H1 (cell line): ENCODE measurements at regions not wholly inside any gene's neighbourhood (a gene's known extent, or its start where the extent isn't known, plus 50 kb on each side); places are given as distances from the start of the nearest gene placed in this dataset.

ENCODE experiments used
- CTCF ChIA-PET: fragments of 300-600 bp; sonication (Branson Sonifier 250); formaldehyde crosslinking; loops from one replicate; lab custom pipeline; 2021; ENCODE audit not compliant: partially characterized antibody; lab: Charles Lee
- POLR2A ChIA-PET: fragments of 300-600 bp; sonication (Branson Sonifier 250); formaldehyde crosslinking; loops from one replicate; lab custom pipeline; 2021; ENCODE audit warnings: inconsistent platforms; ENCODE audit not compliant: partially characterized antibody; lab: Charles Lee
- DNase-seq, 2 experiments: peaks; one replicate each; pipeline versions ENCODE4 v3.0.0 to v3.0.0-alpha.2; 2010 to 2022; ENCODE audit warnings: low spot score in 2 of 2, low read depth in 1 of 2, mixed read lengths in 1 of 2
- FAIRE-seq: peaks from 2 replicates; lab custom pipeline; 2011; peaks lifted over from hg19 to GRCh38; lab: Jason Lieb, UNC
- H2AFZ ChIP-seq: 2 replicates; pipeline ENCODE4 v1.8.1; 2012; ENCODE audit warnings: low read length, inconsistent platforms
- H2AK5ac ChIP-seq: 2 replicates; pipeline ENCODE4 v1.6.1; 2013; ENCODE audit warnings: low read depth, low read length
- H2BK120ac ChIP-seq: replicated peaks from 2 replicates; pipeline ENCODE3; 2013; ENCODE audit warnings: low read depth, low read length, inconsistent platforms
- H2BK12ac ChIP-seq: 2 replicates; pipeline ENCODE4 v1.6.1; 2013; ENCODE audit warnings: low read depth, low read length
- H2BK15ac ChIP-seq: 2 replicates; pipeline ENCODE4 v1.6.1; 2013; ENCODE audit warnings: low read length
- H2BK20ac ChIP-seq: 2 replicates; pipeline ENCODE4 v1.6.1; 2013; ENCODE audit warnings: low read length
- H2BK5ac ChIP-seq: 2 replicates; pipeline ENCODE4 v1.6.1; 2013; ENCODE audit warnings: low read depth, low read length
- H3K14ac ChIP-seq: 2 replicates; pipeline ENCODE4 v1.6.1; 2013; ENCODE audit warnings: inconsistent platforms; ENCODE audit not compliant: insufficient read length
- H3K18ac ChIP-seq: 2 replicates; pipeline ENCODE4 v1.6.1; 2013; ENCODE audit warnings: low read length; ENCODE audit errors: extremely low read depth
- H3K23ac ChIP-seq: 2 replicates; pipeline ENCODE4 v1.6.1; 2013; ENCODE audit warnings: inconsistent platforms; ENCODE audit not compliant: insufficient read length
- H3K23me2 ChIP-seq: 2 replicates; pipeline ENCODE4 v1.6.1; 2013; ENCODE audit warnings: low read depth, low read length
- H3K27ac ChIP-seq: 2 replicates; pipeline ENCODE4 v1.6.1; 2011; ENCODE audit warnings: low read depth, low read length, inconsistent platforms
- H3K27me3 ChIP-seq, 4 experiments: replicated peaks in 1 of 4; 1 replicate in 1 of 4; 2 replicates in 3 of 4; pipeline versions ENCODE4 v1.6.1 to v1.8.1; 2011 to 2013; ENCODE audit warnings: low read length in 3 of 4, mild to moderate bottlenecking in 3 of 4, inconsistent platforms in 2 of 4, mixed read lengths in 2 of 4, moderate library complexity in 1 of 4; ENCODE audit not compliant: control insufficient read depth in 3 of 4, insufficient read depth in 3 of 4; ENCODE audit errors: extremely low read depth in 1 of 4
- H3K36me3 ChIP-seq, 4 experiments: 2 replicates each; pipeline versions ENCODE4 v1.6.1 to v1.8.1; 2011 to 2013; ENCODE audit warnings: mild to moderate bottlenecking in 4 of 4, low read length in 3 of 4, moderate library complexity in 2 of 4, control low read depth in 1 of 4, inconsistent platforms in 1 of 4; ENCODE audit not compliant: insufficient read depth in 4 of 4, control insufficient read depth in 2 of 4
- H3K4ac ChIP-seq: replicated peaks from 2 replicates; pipeline ENCODE3; 2013; ENCODE audit warnings: low read length, low read depth, mixed read lengths, inconsistent platforms; ENCODE audit not compliant: insufficient read length
- H3K4me1 ChIP-seq, 4 experiments: replicated peaks in 1 of 4; 1 replicate in 1 of 4; 2 replicates in 3 of 4; pipeline versions ENCODE4 v1.6.1 to v1.8.1; 2011 to 2013; ENCODE audit warnings: low read length in 3 of 4, inconsistent platforms in 2 of 4, mixed read lengths in 1 of 4; ENCODE audit not compliant: insufficient read depth in 4 of 4, control insufficient read depth in 3 of 4
- H3K4me2 ChIP-seq, 2 experiments: 2 replicates each; pipeline versions ENCODE4 v1.6.1 to v1.8.1; 2011 to 2013; ENCODE audit warnings: low read depth in 2 of 2, low read length in 2 of 2, control low read depth in 1 of 2, inconsistent platforms in 1 of 2, mild to moderate bottlenecking in 1 of 2; ENCODE audit not compliant: insufficient read depth in 1 of 2
- H3K4me3 ChIP-seq, 4 experiments: fragments of 200-600, 300-600 bp in 1 of 4; sonication (generic), shearing (Covaris generic), sonication (Bioruptor Twin) in 1 of 4; 2 replicates each; pipeline versions ENCODE4 v1.5.1 to v1.8.1; 2011 to 2016; ENCODE audit warnings: low read length in 4 of 4, low read depth in 3 of 4, control low read depth in 2 of 4, inconsistent platforms in 2 of 4, mild to moderate bottlenecking in 2 of 4, mixed read lengths in 1 of 4, moderate library complexity in 1 of 4; ENCODE audit not compliant: insufficient read depth in 2 of 4; ENCODE audit errors: extremely low read depth in 1 of 4
- H3K56ac ChIP-seq: replicated peaks from 2 replicates; pipeline ENCODE3; 2013; ENCODE audit warnings: low read depth, mild to moderate bottlenecking, mixed read lengths, low read length, inconsistent platforms; ENCODE audit not compliant: insufficient read length
- H3K79me1 ChIP-seq: 2 replicates; pipeline ENCODE4 v1.6.1; 2013; ENCODE audit warnings: low read depth, low read length, control low read depth
- H3K79me2 ChIP-seq, 2 experiments: 2 replicates each; pipeline versions ENCODE4 v1.6.1 to v1.8.1; 2012 to 2013; ENCODE audit warnings: low read length in 2 of 2, mild to moderate bottlenecking in 2 of 2, inconsistent platforms in 1 of 2; ENCODE audit not compliant: insufficient read depth in 2 of 2, control insufficient read depth in 1 of 2
- H3K9ac ChIP-seq, 4 experiments: replicated peaks in 1 of 4; 1 replicate in 1 of 4; 2 replicates in 3 of 4; pipeline versions ENCODE4 v1.6.1 to v1.8.1; 2011 to 2013; ENCODE audit warnings: low read depth in 3 of 4, low read length in 3 of 4, control low read depth in 2 of 4, mild to moderate bottlenecking in 2 of 4, moderate library complexity in 2 of 4, inconsistent platforms in 1 of 4; ENCODE audit errors: extremely low read depth in 1 of 4
- H3K9me3 ChIP-seq, 2 experiments: 2 replicates each; pipeline versions ENCODE4 v1.6.1 to v1.8.1; 2012 to 2013; ENCODE audit warnings: mild to moderate bottlenecking in 2 of 2, moderate library complexity in 2 of 2, control low read depth in 1 of 2, inconsistent platforms in 1 of 2, low read depth in 1 of 2, low read length in 1 of 2, mixed read lengths in 1 of 2; ENCODE audit not compliant: insufficient read depth in 2 of 2
- H4K20me1 ChIP-seq, 2 experiments: replicated peaks in 1 of 2; 2 replicates each; pipeline versions ENCODE3 to v1.8.1; 2011 to 2013; ENCODE audit warnings: inconsistent platforms in 2 of 2, low read length in 2 of 2, mild to moderate bottlenecking in 1 of 2; ENCODE audit not compliant: insufficient read depth in 2 of 2, control insufficient read depth in 1 of 2
- H4K5ac ChIP-seq: 2 replicates; pipeline ENCODE4 v1.6.1; 2013; ENCODE audit warnings: low read length, low read depth, mixed read lengths, inconsistent platforms; ENCODE audit not compliant: insufficient read length
- H4K8ac ChIP-seq: 2 replicates; pipeline ENCODE4 v1.8.0; 2013; ENCODE audit warnings: mild to moderate bottlenecking, moderate library complexity, low read length, inconsistent platforms; ENCODE audit not compliant: insufficient read depth; ENCODE audit errors: extremely low read depth
- H4K91ac ChIP-seq: replicated peaks from 2 replicates; pipeline ENCODE3; 2013; ENCODE audit warnings: low read length, mixed read lengths, inconsistent platforms; ENCODE audit not compliant: insufficient read length
- ASH2L ChIP-seq: fragments of 200-600, 300-600 bp; sonication (generic); IDR thresholded peaks from one replicate; pipeline ENCODE4 v1.7.1; 2017; ENCODE audit warnings: low read length
- EZH2 ChIP-seq: fragments of 200-600 bp; sonication (generic); IDR thresholded peaks from 2 replicates; pipeline ENCODE4 v1.7.1; 2012; ENCODE audit warnings: low read depth, mild to moderate bottlenecking, moderate library complexity, low read length, inconsistent platforms; ENCODE audit not compliant: severe bottlenecking
- GABPA ChIP-seq: IDR thresholded peaks from 2 replicates; pipeline ENCODE4 v1.6.1; 2011; ENCODE audit warnings: mild to moderate bottlenecking, low read length, moderate library complexity, borderline replicate concordance; ENCODE audit not compliant: insufficient read depth
- HDAC6 ChIP-seq: IDR thresholded peaks from one replicate; pipeline ENCODE4 v1.7.1; 2012; ENCODE audit warnings: low read depth, mild to moderate bottlenecking, inconsistent platforms, low read length, moderate library complexity
- KDM5A ChIP-seq: fragments of 200-600 bp; IDR thresholded peaks from 2 replicates; pipeline ENCODE4 v1.7.1; 2012; ENCODE audit warnings: mild to moderate bottlenecking, low read length, inconsistent platforms, mixed read lengths
- MAFK ChIP-seq: IDR thresholded peaks from 2 replicates; pipeline ENCODE4 v1.6.1; 2012; ENCODE audit warnings: low read depth, mild to moderate bottlenecking, improper control_type of control experiment, low read length
- POLR2AphosphoS5 ChIP-seq: IDR thresholded peaks from 2 replicates; pipeline ENCODE4 v1.6.1; 2011; ENCODE audit warnings: low read depth, low read length
- RFX5 ChIP-seq: IDR thresholded peaks from 2 replicates; pipeline ENCODE4 v1.6.1; 2011; ENCODE audit warnings: low read depth, low read length, improper control_type of control experiment, borderline replicate concordance
- RNF2 ChIP-seq: fragments of 200-900, 300-1000 bp; sonication (generic); IDR thresholded peaks from 2 replicates; pipeline ENCODE4 v1.7.1; 2016; ENCODE audit warnings: borderline replicate concordance, low read depth, mild to moderate bottlenecking, antibody characterized with exemption, low read length; ENCODE audit not compliant: poor library complexity, severe bottlenecking; ENCODE audit errors: missing control alignments
- SAP30 ChIP-seq: fragments of 300-600 bp; sonication (generic); IDR thresholded peaks from 2 replicates; pipeline ENCODE4 v1.7.1; 2012; ENCODE audit warnings: low read length, moderate library complexity, mild to moderate bottlenecking, inconsistent platforms; ENCODE audit not compliant: insufficient read depth, insufficient replicate concordance
- SP1 ChIP-seq: IDR thresholded peaks from 2 replicates; pipeline ENCODE4 v1.6.1; 2011; ENCODE audit warnings: low read depth, low read length
- YY1 ChIP-seq: IDR thresholded peaks from 2 replicates; pipeline ENCODE4 v1.6.1; 2011; ENCODE audit warnings: low read depth, mild to moderate bottlenecking, low read length

GRCh38 chr7:16326106-16326505, 95.2 kb downstream of the CRPPA start:
- CTCF ChIA-PET = interaction anchor here (0.6 kb wide), 3 partner anchors 248 to 1954 kb away, joined by 3 to 4 read pairs (median 3); no protein-coding TSS in a partner anchor
- Histone ChIP-seq H3K27ac (no peak overlapping the region), H3K4me3 (no peak overlapping the region)

More at GRCh38 chr7:16326106-16326505, 95.2 kb downstream of the CRPPA start:
- Histone ChIP-seq H2BK20ac (no peak overlapping the region), H2BK15ac (no peak overlapping the region), H2BK5ac (no peak overlapping the region), H4K20me1 (no peaks in the 10 kb centered on the region), H3K9me3 (no peaks in the 10 kb centered on the region), H3K18ac (no peak overlapping the region), H3K9ac (no peak overlapping the region), H3K36me3 (no peaks in the 10 kb centered on the region), H4K5ac (no peak overlapping the region), H3K4me2 (no peak overlapping the region), H3K23ac (no peak overlapping the region), H3K79me2 (no peaks in the 10 kb centered on the region), H3K14ac (no peak overlapping the region), H3K27me3 (no peaks in the 10 kb centered on the region), H3K79me1 (no peaks in the 10 kb centered on the region), H2AFZ (no peak overlapping the region), H3K4me1 (no peaks in the 10 kb centered on the region), H2BK120ac (no peak overlapping the region), H3K4ac (no peak overlapping the region), H2BK12ac (no peak overlapping the region), H4K91ac (no peak overlapping the region), H2AK5ac (no peak overlapping the region), H3K56ac (no peak overlapping the region), H3K23me2 (no peaks in the 10 kb centered on the region), H4K8ac (no peak overlapping the region)
- TF ChIP-seq POLR2AphosphoS5 (no peak), SP1 (no peak), EZH2 (no peak), KDM5A (no peak), MAFK (no peak), YY1 (no peak), RFX5 (no peak), HDAC6 (no peak), ASH2L (no peak), RNF2 (no peak), SAP30 (no peak), GABPA (no peak)
- no peak for DNase-seq
- no peak for FAIRE-seq
- POLR2A ChIA-PET = no interaction called here
